GM19099 (cell line): ENCODE measurements at regions not wholly inside any gene's neighbourhood (a gene's known extent, or its start where the extent isn't known, plus 50 kb on each side); places are given as distances from the start of the nearest gene placed in this dataset.

Experiments used
- POLR2A ChIP-seq: IDR thresholded peaks from 3 replicates; pipeline ENCODE4 v1.6.1; 2011; ENCODE audit warnings: low read depth; ENCODE audit not compliant: insufficient read length; ENCODE audit errors: extremely low read depth

DNA sequence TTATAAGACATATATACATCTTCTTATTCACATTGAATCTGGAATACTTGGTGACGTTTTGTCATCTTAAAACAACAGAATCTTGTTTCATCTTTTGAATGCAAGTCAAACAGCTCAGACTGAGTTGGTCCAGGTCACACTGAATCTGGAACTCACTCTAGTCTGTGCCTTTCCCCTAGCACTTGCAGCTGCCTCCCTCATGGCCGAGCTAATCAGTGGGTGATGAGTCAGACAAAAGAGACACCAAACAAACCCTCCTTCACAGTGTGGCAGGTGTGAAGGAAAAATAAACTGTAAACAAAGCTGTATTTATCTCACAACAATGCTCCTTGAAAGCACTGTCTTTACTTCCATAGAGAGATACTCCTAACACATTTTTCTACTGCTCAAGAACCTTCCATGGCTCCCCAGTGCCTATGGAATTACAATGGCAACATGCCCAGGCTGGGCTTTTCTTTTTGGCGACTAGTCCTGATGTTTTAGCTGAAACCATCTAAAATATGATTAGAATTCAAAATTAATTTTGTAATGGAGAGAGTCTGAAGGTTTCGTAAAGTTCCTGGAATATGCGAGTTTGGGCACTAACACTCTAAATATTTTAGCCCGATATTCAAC is 140.0 kb downstream of the ZNF365 start:
- TF ChIP-seq POLR2A, result no peak

DNA sequence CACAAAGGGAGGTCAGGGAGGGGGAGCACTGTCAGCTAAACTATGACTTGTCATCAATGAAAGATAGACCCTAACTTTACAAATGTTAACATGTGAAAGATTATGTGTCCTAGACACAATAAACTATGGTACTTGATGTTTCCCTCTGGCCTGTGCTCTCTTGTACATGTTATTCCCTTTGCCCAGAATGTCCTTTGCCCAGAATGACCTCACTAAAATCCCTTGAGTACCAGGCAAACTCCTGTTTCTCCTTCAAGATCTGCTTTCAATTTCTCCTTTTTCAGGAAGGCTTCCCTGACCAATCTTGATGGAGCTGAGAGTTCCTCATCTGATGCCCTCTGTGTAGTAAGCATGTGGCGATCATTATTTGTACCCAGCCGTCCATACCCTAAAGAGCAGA is 143.1 kb downstream of the ZNF365 start:
- TF ChIP-seq POLR2A, result no peak

DNA sequence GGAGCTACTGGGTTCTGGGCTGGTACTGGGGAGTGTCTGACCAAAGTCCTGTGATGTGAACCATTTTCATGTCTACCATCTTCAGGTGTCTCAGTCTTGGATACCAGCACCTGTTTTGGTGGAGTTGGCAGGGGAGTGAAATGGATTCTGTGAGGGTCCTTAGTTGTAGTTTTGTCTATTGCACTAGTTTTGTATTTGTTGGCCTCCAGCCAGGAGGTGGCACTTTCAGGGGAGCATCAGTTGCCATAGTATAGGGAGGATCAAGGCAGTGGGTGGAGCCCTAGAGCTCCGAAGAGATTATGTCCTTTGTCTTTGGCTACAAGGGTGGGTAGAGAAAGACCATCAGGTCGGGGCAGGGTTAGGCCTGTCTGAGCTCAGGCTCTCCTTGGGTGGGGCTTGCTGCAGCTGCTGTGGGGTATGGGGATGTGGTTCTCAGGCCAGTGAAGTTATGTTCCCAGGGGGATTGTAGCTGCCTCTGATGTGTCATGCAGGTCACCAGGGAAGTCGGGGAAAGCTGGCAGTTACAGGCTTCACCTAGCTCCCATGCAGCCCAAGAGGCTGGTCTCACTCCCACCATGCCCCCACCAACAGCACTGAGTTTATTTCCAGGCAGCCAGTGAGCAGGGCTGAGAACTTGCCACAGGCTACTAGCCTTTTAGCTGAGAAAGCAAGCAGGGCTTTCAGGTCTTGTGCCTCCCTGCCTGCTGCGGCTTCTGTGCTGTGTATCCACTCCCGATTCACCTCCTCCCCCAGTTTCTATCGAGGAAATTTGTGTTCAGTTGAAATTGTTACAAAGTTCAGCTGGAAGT is 153.1 kb downstream of the ZNF365 start:
- TF ChIP-seq POLR2A, result peak; percentile 40

DNA sequence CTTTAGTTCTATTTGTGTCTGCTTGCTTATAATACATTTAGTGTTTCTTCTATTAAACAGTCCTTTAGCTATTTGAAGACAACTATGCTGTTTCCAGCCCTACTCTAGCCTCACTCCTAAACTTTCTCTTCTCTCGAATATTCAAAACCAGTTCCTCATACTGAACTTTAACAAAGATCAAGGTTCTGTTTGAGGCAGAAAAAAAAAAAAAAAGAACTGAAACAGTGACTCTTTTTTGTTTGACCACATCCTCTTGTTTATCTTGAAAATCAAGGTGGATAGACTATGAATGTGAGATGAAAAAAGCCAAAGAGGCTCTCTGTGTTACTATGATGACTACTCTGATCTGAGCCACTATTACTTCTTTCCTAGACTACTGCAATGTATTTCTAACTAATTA is 154.3 kb downstream of the ZNF365 start:
- no peak for TF ChIP-seq POLR2A

DNA sequence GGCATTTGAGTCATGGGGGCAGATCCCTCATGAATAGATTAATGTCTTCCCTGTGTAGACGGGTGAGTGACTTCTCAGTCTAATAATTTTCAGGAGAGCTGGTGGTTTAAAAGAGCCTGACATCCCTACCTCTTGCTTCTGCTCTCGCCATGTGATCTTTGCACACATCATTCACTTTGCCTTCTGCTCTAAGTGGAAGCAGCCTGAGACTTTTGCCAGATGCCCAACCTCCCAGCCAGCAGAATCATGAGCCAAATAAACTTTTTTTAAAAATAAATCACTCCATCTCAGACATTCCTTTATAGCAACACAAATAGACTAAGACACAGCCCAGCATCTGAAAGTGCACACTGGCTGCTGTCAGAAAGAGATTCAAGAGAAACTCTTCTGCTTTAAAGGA is 155.2 kb downstream of the ZNF365 start:
- TF ChIP-seq POLR2A, result no peak

DNA sequence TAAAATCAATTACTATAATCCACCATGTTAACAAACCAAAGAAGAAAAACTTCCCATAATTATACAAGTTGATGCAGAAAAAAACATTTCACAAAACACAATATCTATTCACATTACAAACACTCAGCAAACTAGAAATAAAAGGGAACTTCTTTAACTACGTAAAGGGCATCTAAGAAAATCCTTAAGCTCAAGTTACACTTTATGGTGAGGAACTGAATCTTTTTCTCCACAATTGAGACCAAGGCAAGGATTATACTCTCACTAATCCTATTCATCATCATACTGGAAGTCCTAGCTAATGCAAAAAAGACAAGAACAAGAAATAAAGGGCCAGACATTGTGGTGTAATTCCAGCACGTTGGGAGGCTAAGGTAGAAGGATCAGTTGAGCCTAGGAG is 159.9 kb downstream of the ZNF365 start:
- no peak for TF ChIP-seq POLR2A

DNA sequence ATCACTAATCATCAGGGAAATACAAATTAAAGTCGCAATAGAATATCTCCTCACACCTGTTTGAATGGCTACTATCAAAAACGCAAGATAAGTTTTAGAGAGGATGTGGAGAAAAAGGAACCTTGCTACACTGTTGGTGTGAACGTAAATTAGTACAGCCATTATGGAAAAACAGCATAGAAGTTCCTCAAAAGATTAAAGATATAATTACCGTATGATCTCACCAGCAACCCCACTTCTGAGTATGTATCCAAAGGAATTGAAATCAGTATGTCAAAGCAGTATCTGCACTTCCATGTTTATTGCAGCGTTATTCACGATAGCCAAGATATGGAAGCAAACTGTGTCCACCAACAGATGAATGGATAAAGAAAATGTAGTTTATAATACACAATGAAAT is 164.4 kb downstream of the ZNF365 start:
- no peak for TF ChIP-seq POLR2A

DNA sequence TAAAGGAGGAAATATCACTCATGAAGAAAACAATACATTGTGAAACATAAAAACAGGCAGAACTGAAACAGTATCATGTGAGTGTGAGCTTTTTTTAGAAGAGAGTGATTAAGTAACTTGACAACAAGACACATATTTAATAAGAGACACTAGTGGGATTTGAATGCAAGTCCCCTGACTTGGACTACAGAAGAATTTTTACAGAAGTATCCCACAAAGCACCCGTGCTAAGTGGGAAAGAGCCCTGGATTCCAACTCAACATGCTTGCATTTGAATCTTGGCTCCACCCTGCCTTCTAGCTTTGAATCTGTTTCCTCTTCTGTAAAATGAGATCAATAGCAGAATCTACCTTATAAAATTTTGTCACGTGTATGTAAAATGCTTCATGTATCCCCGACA is 166.2 kb downstream of the ZNF365 start:
- TF ChIP-seq POLR2A, result no peak

DNA sequence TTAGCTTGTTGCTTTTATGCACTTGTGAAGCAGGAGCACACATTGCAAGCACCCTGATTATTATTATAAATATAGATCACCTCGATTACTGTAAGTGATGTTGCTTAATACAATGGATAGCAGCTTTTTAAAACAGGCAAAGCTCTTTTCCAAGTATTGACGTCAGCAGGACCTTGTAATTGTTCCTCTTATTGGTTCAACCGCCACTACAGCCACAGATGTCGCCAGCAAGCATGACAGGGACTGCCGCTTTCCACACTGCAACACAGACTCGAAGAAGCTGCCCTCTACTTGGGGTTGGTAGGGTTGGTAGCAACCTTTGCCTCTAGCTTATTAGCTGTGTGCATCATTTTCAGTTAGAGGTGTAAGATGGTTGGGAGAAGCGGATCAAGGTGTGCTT is 167.6 kb downstream of the ZNF365 start:
- TF ChIP-seq POLR2A, result no peak

DNA sequence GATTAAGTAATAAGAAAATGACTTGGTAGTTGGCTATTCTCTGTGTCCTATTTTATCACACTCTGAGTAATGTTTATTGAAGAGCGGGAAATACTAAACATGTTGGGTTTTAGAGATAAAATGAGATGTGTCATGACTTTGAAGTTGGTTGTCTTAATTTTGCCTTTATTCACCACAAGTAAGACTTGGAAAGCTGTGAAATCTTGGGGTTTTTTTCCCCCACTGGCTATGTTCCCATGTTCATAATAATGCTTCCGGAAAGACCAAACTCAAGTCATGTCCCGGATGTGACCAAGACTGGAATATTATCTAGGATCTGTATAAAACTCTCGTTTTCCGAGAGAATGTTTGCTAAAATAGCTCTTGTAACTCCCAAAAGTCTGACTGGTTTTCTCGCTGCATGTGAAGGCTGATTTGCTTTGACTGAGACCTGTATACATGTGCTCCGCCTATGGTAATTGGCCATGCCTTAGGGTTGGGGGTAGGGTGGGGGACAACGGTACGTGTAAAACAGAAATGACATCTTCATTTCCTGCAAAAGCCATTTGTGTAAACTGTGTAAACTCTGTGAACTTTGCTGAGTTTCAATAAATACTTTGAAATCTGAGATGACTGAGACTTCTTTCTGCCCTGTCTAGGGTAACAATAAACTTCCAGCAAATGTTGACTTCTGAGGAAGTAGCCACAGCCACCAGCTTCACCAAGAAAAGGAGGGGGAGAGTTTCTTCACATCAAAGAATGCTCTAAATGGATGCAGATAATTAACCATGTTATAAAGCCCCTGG is 169.6 kb downstream of the ZNF365 start:
- no peak for TF ChIP-seq POLR2A

DNA sequence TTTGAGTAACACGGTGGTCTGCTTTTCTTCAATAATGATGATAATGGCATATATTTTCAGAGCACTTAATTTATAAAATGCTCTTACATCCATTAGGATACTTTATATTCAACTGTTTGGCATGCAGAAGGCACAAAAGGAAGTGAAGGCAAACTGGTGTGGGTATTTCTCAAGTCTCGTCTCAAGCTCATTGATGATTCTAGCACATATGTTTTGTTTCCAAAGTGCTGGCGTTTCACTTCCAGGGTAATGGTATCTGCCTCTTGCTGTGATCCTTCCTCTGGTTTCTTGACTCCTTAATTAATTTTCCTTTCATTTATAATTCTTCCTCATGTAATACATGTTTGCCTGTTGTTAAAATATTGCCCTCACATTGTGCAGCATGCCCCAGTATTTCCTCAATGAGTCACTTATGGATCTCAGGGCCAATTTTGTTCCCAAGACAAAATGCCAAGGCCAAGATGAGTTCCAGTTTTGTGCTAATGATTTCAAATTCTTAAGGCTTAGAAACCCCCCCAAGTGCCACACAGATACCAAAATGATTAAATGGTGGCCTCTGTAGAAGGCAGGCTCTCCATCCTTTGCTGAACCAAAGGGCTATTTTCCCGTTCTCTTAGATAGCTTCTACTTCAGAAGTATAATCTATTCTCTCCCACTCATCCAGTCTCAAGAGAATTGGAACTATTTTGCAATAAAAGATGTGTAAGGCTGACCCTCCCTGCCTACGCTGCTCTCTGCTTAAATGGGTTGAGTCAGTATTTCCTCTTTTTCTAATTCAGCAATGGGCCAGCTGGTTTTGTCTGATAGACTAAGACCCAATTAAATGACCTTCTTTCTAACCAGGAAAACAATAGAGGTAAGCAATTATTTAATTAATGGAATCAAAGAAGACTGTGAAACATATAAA is 171.2 kb downstream of the ZNF365 start:
- no peak for TF ChIP-seq POLR2A

DNA sequence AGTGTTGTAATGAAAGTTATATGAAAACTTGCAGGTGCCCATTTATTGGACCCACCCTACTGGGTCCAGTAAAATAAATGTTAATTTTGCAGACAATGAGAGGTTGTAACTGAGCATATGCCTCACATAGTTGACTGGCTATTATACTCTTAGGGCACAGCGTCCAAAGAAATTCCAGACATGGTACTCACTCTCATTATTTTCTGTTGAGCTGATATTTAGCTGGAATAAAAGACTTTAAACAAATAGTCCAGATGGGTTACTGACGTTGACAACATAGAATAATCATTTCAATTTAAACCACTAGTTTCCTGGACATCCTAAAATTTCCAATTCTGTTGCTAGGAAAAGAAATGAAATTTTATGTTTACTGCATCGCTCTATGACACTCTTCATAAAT is 174.5 kb downstream of the ZNF365 start:
- TF ChIP-seq POLR2A, result no peak

DNA sequence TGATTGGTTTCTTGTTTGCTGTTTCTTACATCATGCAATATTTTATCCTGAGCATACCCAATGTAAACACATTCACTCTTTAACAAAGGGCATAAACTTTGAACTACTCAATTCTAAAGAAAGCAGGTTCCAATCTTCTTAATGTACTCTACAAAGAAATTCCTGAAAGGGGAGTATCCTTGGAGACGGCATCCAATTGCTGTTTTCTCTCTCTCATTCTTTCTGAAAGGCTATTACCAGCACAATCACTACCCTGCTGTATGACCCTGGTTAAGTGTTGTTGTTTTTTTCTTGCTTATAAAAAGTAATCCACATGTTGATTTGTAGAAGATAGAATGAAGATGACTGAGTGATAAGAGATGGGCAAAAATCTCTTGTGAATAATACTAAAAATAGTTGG is 176.0 kb downstream of the ZNF365 start:
- no peak for TF ChIP-seq POLR2A

DNA sequence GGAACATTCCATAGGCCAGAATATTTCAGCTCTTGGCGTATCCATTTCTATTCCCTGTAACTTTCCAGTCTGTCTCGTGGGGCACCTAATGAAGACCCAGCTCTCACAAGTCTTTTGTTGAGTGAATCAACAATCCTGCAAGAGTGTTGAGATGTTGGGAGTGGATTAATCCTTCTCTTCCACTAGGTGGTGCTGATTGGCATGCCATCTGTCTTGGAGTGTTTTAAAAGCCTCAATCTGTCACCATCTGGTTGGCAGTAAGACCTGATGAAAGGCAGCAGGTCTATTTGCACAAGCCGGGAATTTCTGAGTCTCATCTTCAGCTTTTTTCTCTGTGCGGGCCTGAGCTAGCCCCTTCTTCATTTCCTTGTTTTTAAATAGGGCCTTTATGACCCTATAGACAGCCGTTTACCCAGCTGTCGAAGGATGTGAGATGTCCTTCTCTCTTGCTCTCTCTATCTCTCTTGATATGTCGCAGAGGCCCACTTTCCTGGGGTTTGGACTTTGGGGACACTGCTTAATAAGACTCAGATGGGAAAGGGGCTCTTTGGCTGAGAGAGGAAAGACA is 180.5 kb downstream of the ZNF365 start:
- no peak for TF ChIP-seq POLR2A
